Endothelial cell (in vitro differentiated cells): ENCODE measurements at regions not wholly inside any gene's neighbourhood (a gene's known extent, or its start where the extent isn't known, plus 50 kb on each side); places are given as distances from the start of the nearest gene placed in this dataset.

Source experiments
- DNase-seq: peaks from one replicate; pipeline ENCODE4 v3.0.0; 2021; ENCODE audit warnings: low spot score
- H3K27ac Mint-ChIP-seq: one replicate; pipeline ENCODE4 v1.8.0; 2021; ENCODE audit warnings: mixed read lengths, inconsistent platforms; ENCODE audit not compliant: unreplicated experiment
- H3K27me3 Mint-ChIP-seq: one replicate; pipeline ENCODE4 v1.8.0; 2021; ENCODE audit warnings: mild to moderate bottlenecking, moderate library complexity, mixed read lengths, inconsistent platforms; ENCODE audit not compliant: unreplicated experiment
- H3K36me3 Mint-ChIP-seq: one replicate; pipeline ENCODE4 v1.8.0; 2021; ENCODE audit warnings: mild to moderate bottlenecking, low read depth, mixed read lengths, inconsistent platforms; ENCODE audit not compliant: unreplicated experiment
- H3K4me1 Mint-ChIP-seq: one replicate; pipeline ENCODE4 v1.8.0; 2021; ENCODE audit warnings: mild to moderate bottlenecking, mixed read lengths, inconsistent platforms; ENCODE audit not compliant: unreplicated experiment
- H3K4me3 Mint-ChIP-seq: one replicate; pipeline ENCODE4 v1.8.0; 2021; ENCODE audit warnings: mild to moderate bottlenecking, mixed read lengths, inconsistent platforms; ENCODE audit not compliant: unreplicated experiment
- H3K9me3 Mint-ChIP-seq: one replicate; pipeline ENCODE4 v1.8.0; 2021; ENCODE audit warnings: mixed read lengths, inconsistent platforms; ENCODE audit not compliant: unreplicated experiment
- TF ChIP-seq, protein P1 (sequence below): fragments of 200-600 bp; sonication (generic); IDR thresholded peaks from one replicate; pipeline ENCODE4 v1.5.0; 2021; ENCODE audit warnings: antibody characterized with exemption; ENCODE audit not compliant: unreplicated experiment

- peaks cover 8% of the 10 kb centered on the region for H3K9me3 Mint-ChIP-seq
- no peak overlapping the region for H3K4me3 Mint-ChIP-seq
- no peak for DNase-seq
- peaks cover 1% of the 10 kb centered on the region for H3K27me3 Mint-ChIP-seq
- H3K4me1 Mint-ChIP-seq = peaks cover 3% of the 10 kb centered on the region
- H3K27ac Mint-ChIP-seq = no peak overlapping the region
- no peaks in the 10 kb centered on the region for H3K36me3 Mint-ChIP-seq
- TF ChIP-seq, protein P1, sequence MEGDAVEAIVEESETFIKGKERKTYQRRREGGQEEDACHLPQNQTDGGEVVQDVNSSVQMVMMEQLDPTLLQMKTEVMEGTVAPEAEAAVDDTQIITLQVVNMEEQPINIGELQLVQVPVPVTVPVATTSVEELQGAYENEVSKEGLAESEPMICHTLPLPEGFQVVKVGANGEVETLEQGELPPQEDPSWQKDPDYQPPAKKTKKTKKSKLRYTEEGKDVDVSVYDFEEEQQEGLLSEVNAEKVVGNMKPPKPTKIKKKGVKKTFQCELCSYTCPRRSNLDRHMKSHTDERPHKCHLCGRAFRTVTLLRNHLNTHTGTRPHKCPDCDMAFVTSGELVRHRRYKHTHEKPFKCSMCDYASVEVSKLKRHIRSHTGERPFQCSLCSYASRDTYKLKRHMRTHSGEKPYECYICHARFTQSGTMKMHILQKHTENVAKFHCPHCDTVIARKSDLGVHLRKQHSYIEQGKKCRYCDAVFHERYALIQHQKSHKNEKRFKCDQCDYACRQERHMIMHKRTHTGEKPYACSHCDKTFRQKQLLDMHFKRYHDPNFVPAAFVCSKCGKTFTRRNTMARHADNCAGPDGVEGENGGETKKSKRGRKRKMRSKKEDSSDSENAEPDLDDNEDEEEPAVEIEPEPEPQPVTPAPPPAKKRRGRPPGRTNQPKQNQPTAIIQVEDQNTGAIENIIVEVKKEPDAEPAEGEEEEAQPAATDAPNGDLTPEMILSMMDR = no peak
Observed at GRCh38 chr11:129533395-129533794, 157.7 kb downstream of the BARX2 start.

DNA sequence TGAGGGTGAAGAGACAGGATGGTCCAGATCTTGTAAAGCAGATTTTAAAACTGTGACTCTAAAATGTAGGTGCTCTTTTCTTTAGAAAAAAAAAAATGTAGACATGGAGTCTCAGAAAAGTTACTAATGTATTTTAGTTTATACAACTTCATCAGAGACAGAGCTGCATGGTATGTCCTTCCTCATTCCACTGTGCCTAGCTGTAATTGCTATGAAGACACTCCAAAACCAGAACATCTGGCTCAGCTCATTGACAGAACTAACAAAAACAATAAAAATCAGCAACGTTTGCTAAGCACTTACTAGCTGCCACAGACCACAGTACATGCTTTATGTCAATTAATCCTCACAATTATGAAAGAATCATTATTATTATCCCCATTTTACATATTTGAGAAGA is 160.7 kb downstream of the BARX2 start:
- H3K4me1 Mint-ChIP-seq = no peaks in the 10 kb centered on the region
- peaks cover 12% of the 10 kb centered on the region for H3K9me3 Mint-ChIP-seq
- DNase-seq = no peak
- peaks cover 4% of the 10 kb centered on the region for H3K36me3 Mint-ChIP-seq
- no peak overlapping the region for H3K4me3 Mint-ChIP-seq
- peaks cover 1% of the 10 kb centered on the region for H3K27me3 Mint-ChIP-seq
- H3K27ac Mint-ChIP-seq = no peak overlapping the region
- TF ChIP-seq, protein P1 = no peak

DNA sequence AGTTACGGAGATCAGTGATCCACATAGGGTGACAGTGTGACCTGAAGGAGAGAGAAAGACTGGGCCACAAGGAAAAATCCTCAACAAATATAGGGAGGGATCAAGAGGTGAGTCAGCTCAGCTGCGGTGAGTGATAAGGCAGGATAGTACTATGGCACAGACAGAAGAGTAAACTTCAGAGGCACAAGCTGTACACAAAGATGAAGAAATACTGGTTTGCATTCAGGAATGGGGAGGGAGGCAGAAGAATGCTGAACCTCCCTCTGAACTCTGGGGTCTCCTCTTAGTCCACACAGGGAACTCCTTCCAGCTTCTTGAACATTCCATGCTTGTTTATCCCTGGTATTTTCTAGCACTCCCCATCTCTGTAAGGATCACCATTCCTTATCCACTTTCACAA is 162.7 kb downstream of the BARX2 start:
- peaks cover 1% of the 10 kb centered on the region for H3K27me3 Mint-ChIP-seq
- H3K9me3 Mint-ChIP-seq = peaks cover 12% of the 10 kb centered on the region
- no peak for DNase-seq
- H3K4me3 Mint-ChIP-seq = no peak overlapping the region
- H3K4me1 Mint-ChIP-seq = no peaks in the 10 kb centered on the region
- TF ChIP-seq, protein P1 = no peak
- no peak overlapping the region for H3K27ac Mint-ChIP-seq
- H3K36me3 Mint-ChIP-seq = peaks cover 7% of the 10 kb centered on the region

- no peak for DNase-seq
- TF ChIP-seq, protein P1 = no peak
- peaks cover 4% of the 10 kb centered on the region for H3K9me3 Mint-ChIP-seq
Observed at GRCh38 chr11:129543515-129544290, 168.1 kb downstream of the BARX2 start.

GRCh38 chr11:129544691-129545090 is 169.0 kb downstream of the BARX2 start:
- Mint-ChIP-seq H3K27ac (no peak overlapping the region), H3K27me3 (peaks cover 2% of the 10 kb centered on the region), H3K4me3 (no peak overlapping the region), H3K9me3 (peaks cover 4% of the 10 kb centered on the region), H3K36me3 (peaks cover 3% of the 10 kb centered on the region), H3K4me1 (no peaks in the 10 kb centered on the region)
- TF ChIP-seq, protein P1 = no peak
- DNase-seq = no peak

More at GRCh38 chr11:129543515-129544290, 168.1 kb downstream of the BARX2 start:
- H3K36me3 Mint-ChIP-seq = peaks cover 6% of the 10 kb centered on the region
- H3K27me3 Mint-ChIP-seq = peaks cover 2% of the 10 kb centered on the region
- H3K4me1 Mint-ChIP-seq = no peaks in the 10 kb centered on the region
- H3K27ac Mint-ChIP-seq = no peak overlapping the region
- no peak overlapping the region for H3K4me3 Mint-ChIP-seq
